ENCODE measurements at regions not wholly inside any gene's neighbourhood (a gene's known extent, or its start where the extent isn't known, plus 50 kb on each side); places are given as distances from the start of the nearest gene placed in this dataset.

- H3K36me3 ChIP-seq, result no peaks in the 10 kb centered on the region
These were observed 594.1 kb downstream of the TBC1D22A start for GRCh38 chr22:47356511-47357011.

GRCh38 chr22:47355776-47356510 lies 593.5 kb downstream of the TBC1D22A start:
- H3K4me3 ChIP-seq, result no peak overlapping the region
- no peak for TF ChIP-seq CTCF (IDR thresholded peaks at IDR 0.05; ENCODE audit: low read depth, low read length)
- H3K27ac ChIP-seq, result no peak overlapping the region
- no peaks in the 10 kb centered on the region for H3K27me3 ChIP-seq
- H3K36me3 ChIP-seq, result no peaks in the 10 kb centered on the region
- H3K9me3 ChIP-seq (ENCODE audit: low read depth), result no peaks in the 10 kb centered on the region
- no peaks in the 10 kb centered on the region for H3K4me1 ChIP-seq (ENCODE audit: low read depth)
- DNase-seq (ENCODE audit: low read depth in 1 of 2, low spot score in 1 of 2), result no peak

More at GRCh38 chr22:47356511-47357011, 594.1 kb downstream of the TBC1D22A start:
- no peak for TF ChIP-seq CTCF (IDR thresholded peaks at IDR 0.05; ENCODE audit: low read depth, low read length)
- no peaks in the 10 kb centered on the region for H3K27me3 ChIP-seq
- DNase-seq (ENCODE audit: low read depth in 1 of 2, low spot score in 1 of 2), result no peak
- H3K4me1 ChIP-seq (ENCODE audit: low read depth), result no peaks in the 10 kb centered on the region
- H3K27ac ChIP-seq, result no peak overlapping the region
- no peaks in the 10 kb centered on the region for H3K9me3 ChIP-seq (ENCODE audit: low read depth)
- H3K4me3 ChIP-seq, result no peak overlapping the region

- no peak overlapping the region for H3K27ac ChIP-seq
- no peaks in the 10 kb centered on the region for H3K4me1 ChIP-seq (ENCODE audit: low read depth)
- no peaks in the 10 kb centered on the region for H3K36me3 ChIP-seq
- H3K9me3 ChIP-seq (ENCODE audit: low read depth), result no peaks in the 10 kb centered on the region
- no peak for DNase-seq (ENCODE audit: low read depth in 1 of 2, low spot score in 1 of 2)
- no peak for TF ChIP-seq CTCF (IDR thresholded peaks at IDR 0.05; ENCODE audit: low read depth, low read length)
- no peak overlapping the region for H3K4me3 ChIP-seq
- no peaks in the 10 kb centered on the region for H3K27me3 ChIP-seq
These were observed 592.9 kb downstream of the TBC1D22A start for GRCh38 chr22:47355388-47355725.

- no peak for DNase-seq (ENCODE audit: low read depth in 1 of 2, low spot score in 1 of 2)
- Histone ChIP-seq H3K36me3 (no peaks in the 10 kb centered on the region), H3K4me3 (no peak overlapping the region), H3K27me3 (no peaks in the 10 kb centered on the region), H3K4me1 (ENCODE audit: low read depth) (no peaks in the 10 kb centered on the region), H3K9me3 (ENCODE audit: low read depth) (no peaks in the 10 kb centered on the region), H3K27ac (no peak overlapping the region)
- no peak for TF ChIP-seq CTCF (IDR thresholded peaks at IDR 0.05; ENCODE audit: low read depth, low read length)
These were observed 592.4 kb downstream of the TBC1D22A start for GRCh38 chr22:47354668-47355387.

GRCh38 chr22:47352920-47353700 lies 590.7 kb downstream of the TBC1D22A start:
- Histone ChIP-seq H3K4me3 (no peak overlapping the region), H3K36me3 (no peaks in the 10 kb centered on the region), H3K4me1 (ENCODE audit: low read depth) (no peaks in the 10 kb centered on the region), H3K27ac (no peak overlapping the region), H3K27me3 (no peaks in the 10 kb centered on the region), H3K9me3 (ENCODE audit: low read depth) (no peaks in the 10 kb centered on the region)
- TF ChIP-seq CTCF (IDR thresholded peaks at IDR 0.05; ENCODE audit: low read depth, low read length), result no peak
- no peak for DNase-seq (ENCODE audit: low read depth in 1 of 2, low spot score in 1 of 2)
